ENCODE measurements at regions not wholly inside any gene's neighbourhood (a gene's known extent, or its start where the extent isn't known, plus 50 kb on each side); places are given as distances from the start of the nearest gene placed in this dataset.

DNA sequence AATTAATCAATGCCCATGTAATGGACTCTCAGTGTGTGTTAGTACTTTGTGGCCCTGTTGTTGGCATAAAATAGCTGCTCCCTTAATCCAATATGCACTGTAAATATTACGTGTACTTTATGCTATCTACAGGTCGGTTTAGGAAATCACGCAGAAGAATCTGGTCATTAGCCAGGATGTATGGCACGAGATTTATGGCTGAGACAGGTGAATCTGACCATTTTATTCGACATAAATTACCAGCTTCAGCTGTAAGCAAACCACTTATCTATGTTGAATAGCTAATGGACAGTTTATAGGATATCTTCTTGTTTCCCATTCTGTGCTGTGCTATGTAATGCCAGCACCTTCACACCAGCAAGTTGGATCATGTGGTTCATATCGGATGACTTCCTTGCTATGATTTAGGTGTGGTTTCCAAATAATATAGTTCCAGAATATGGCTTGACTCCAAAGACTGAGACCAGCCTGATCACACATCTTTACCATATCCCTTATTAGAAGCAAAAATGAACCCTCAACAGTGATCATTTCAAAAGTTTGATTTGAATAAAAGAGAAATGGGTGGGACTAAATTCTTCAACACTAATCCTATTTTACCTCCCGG lies 301.4 kb downstream of the AHR start:
- TF ChIP-seq, protein P1, sequence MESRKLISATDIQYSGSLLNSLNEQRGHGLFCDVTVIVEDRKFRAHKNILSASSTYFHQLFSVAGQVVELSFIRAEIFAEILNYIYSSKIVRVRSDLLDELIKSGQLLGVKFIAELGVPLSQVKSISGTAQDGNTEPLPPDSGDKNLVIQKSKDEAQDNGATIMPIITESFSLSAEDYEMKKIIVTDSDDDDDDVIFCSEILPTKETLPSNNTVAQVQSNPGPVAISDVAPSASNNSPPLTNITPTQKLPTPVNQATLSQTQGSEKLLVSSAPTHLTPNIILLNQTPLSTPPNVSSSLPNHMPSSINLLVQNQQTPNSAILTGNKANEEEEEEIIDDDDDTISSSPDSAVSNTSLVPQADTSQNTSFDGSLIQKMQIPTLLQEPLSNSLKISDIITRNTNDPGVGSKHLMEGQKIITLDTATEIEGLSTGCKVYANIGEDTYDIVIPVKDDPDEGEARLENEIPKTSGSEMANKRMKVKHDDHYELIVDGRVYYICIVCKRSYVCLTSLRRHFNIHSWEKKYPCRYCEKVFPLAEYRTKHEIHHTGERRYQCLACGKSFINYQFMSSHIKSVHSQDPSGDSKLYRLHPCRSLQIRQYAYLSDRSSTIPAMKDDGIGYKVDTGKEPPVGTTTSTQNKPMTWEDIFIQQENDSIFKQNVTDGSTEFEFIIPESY (IDR thresholded peaks at IDR 0.05; ENCODE audit: borderline replicate concordance, low read depth): no peak
- TF ChIP-seq TAF1 (IDR thresholded peaks at IDR 0.05; ENCODE audit: borderline replicate concordance, low read depth, low read length) (no peak), SIN3A (IDR thresholded peaks at IDR 0.05; ENCODE audit: borderline replicate concordance, low read depth, low read length) (no peak), EZH2phosphoT487 (IDR thresholded peaks at IDR 0.05; ENCODE audit: borderline replicate concordance, low read depth) (no peak), TCF12 (IDR thresholded peaks at IDR 0.05) (no peak), YY1 (IDR thresholded peaks at IDR 0.05; ENCODE audit: low read depth) (no peak), JUND (IDR thresholded peaks at IDR 0.05) (no peak), TEAD4 (IDR thresholded peaks at IDR 0.05; ENCODE audit: borderline replicate concordance, insufficient read depth) (no peak), POLR2AphosphoS5 (IDR thresholded peaks at IDR 0.05; ENCODE audit: low read depth, low read length) (no peak)
- TF ChIP-seq, protein P2, sequence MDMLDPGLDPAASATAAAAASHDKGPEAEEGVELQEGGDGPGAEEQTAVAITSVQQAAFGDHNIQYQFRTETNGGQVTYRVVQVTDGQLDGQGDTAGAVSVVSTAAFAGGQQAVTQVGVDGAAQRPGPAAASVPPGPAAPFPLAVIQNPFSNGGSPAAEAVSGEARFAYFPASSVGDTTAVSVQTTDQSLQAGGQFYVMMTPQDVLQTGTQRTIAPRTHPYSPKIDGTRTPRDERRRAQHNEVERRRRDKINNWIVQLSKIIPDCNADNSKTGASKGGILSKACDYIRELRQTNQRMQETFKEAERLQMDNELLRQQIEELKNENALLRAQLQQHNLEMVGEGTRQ (IDR thresholded peaks at IDR 0.05; ENCODE audit: borderline replicate concordance, low read depth, low read length): no peak
- TF ChIP-seq, protein P3, sequence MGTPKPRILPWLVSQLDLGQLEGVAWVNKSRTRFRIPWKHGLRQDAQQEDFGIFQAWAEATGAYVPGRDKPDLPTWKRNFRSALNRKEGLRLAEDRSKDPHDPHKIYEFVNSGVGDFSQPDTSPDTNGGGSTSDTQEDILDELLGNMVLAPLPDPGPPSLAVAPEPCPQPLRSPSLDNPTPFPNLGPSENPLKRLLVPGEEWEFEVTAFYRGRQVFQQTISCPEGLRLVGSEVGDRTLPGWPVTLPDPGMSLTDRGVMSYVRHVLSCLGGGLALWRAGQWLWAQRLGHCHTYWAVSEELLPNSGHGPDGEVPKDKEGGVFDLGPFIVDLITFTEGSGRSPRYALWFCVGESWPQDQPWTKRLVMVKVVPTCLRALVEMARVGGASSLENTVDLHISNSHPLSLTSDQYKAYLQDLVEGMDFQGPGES (IDR thresholded peaks at IDR 0.05; ENCODE audit: low read depth, low read length): no peak
- TF ChIP-seq, protein P4, sequence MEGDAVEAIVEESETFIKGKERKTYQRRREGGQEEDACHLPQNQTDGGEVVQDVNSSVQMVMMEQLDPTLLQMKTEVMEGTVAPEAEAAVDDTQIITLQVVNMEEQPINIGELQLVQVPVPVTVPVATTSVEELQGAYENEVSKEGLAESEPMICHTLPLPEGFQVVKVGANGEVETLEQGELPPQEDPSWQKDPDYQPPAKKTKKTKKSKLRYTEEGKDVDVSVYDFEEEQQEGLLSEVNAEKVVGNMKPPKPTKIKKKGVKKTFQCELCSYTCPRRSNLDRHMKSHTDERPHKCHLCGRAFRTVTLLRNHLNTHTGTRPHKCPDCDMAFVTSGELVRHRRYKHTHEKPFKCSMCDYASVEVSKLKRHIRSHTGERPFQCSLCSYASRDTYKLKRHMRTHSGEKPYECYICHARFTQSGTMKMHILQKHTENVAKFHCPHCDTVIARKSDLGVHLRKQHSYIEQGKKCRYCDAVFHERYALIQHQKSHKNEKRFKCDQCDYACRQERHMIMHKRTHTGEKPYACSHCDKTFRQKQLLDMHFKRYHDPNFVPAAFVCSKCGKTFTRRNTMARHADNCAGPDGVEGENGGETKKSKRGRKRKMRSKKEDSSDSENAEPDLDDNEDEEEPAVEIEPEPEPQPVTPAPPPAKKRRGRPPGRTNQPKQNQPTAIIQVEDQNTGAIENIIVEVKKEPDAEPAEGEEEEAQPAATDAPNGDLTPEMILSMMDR (IDR thresholded peaks at IDR 0.05): no peak

Data from SK-N-SH (cell line).